Spleen (tissue), 7 donors: ENCODE measurements at regions not wholly inside any gene's neighbourhood (a gene's known extent, or its start where the extent isn't known, plus 50 kb on each side); places are given as distances from the start of the nearest gene placed in this dataset.

Experiments used
- CTCF ChIP-seq, 11 experiments: fragments of 200-600 bp in 7 of 11; fragments of 450-650 bp in 4 of 11; sonication (generic) in 4 of 11; IDR thresholded peaks in 8 of 11; conservative IDR thresholded peaks in 3 of 11; 1 replicate in 7 of 11; 2 replicates in 4 of 11; pipeline versions ENCODE4 v1.4.0 to v1.8.0; 2016 to 2021; ENCODE audit warnings: antibody characterized with exemption in 11 of 11, inconsistent platforms in 4 of 11, mild to moderate bottlenecking in 1 of 11
- POLR2A ChIP-seq, 3 donors: fragments of 450-650 bp; IDR thresholded peaks; one replicate each; pipeline ENCODE4 v1.5.1; 2017; ENCODE audit warnings: antibody characterized with exemption in 3 of 3, mild to moderate bottlenecking in 1 of 3
- POLR2AphosphoS5 ChIP-seq, 3 donors: sonication (generic); formaldehyde crosslinking; IDR thresholded peaks; one replicate each; pipeline ENCODE4 v1.5.1; 2017; ENCODE audit warnings: antibody characterized with exemption in 3 of 3
- donor health status: DM: no; HTN: no; CAD: no; lungs with moderate emphysema.
- donor health status: DM: no; HTN: no; CAD: no.
- donor health status: DM: no; HTN: no; CAD: no.

GRCh38 chr5:170164921-170165320, 59.2 kb downstream of the FOXI1 start:
- TF ChIP-seq CTCF (IDR thresholded peaks at IDR 0.05 in 8 of 11, conservative IDR thresholded peaks at IDR 0.05 in 3 of 11) = no peak
- no peak for TF ChIP-seq POLR2A (IDR thresholded peaks at IDR 0.05)
- TF ChIP-seq POLR2AphosphoS5 (IDR thresholded peaks at IDR 0.05) = no peak
